Panc1 (cell line): ENCODE measurements at regions not wholly inside any gene's neighbourhood (a gene's known extent, or its start where the extent isn't known, plus 50 kb on each side); places are given as distances from the start of the nearest gene placed in this dataset.

ENCODE experiments used
- ATAC-seq: fragments of 200-7000 bp; cut with Tn5 transposase; 2 replicates; pipeline ENCODE4 v1.9.1; 2020; ENCODE audit warnings: mild to moderate bottlenecking, moderate library complexity
- BruUV-seq: library from RNA; stranded (reverse); fragments of 400-500 nt; replicated peaks from 2 replicates; lab custom pipeline; 2021; lab: Mats Ljungman, UMichigan
- CTCF ChIA-PET: fragments of 300-600 bp; sonication (Branson Sonifier 250); formaldehyde crosslinking; loops from one replicate; lab custom pipeline; 2022; ENCODE audit warnings: antibody characterized with exemption; lab: Charles Lee
- POLR2A ChIA-PET: fragments of 300-600 bp; sonication (Branson Sonifier 250); formaldehyde crosslinking; loops from one replicate; lab custom pipeline; 2022; ENCODE audit warnings: antibody characterized with exemption; lab: Charles Lee
- DNase-seq: peaks from one replicate; pipeline ENCODE4 v3.0.0-alpha.2; 2010; ENCODE audit warnings: low read depth, low spot score
- H3K27ac ChIP-seq: 2 replicates; pipeline ENCODE4 v1.5.1; 2011; ENCODE audit warnings: mild to moderate bottlenecking, low read length, inconsistent platforms
- H3K27me3 ChIP-seq: fragments of 200-500 bp; sonication (Bioruptor generic); 2 replicates; pipeline ENCODE4 v1.6.0; 2014; ENCODE audit warnings: low read length, inconsistent platforms; ENCODE audit not compliant: control insufficient read depth, insufficient read depth
- H3K36me3 ChIP-seq: fragments of 200-500 bp; sonication (Bioruptor generic); 2 replicates; pipeline ENCODE4 v1.5.1; 2014; ENCODE audit warnings: inconsistent platforms, mild to moderate bottlenecking, low read length, moderate library complexity; ENCODE audit not compliant: control insufficient read depth, insufficient read depth
- H3K4me1 ChIP-seq: 2 replicates; pipeline ENCODE4 v1.5.1; 2011; ENCODE audit warnings: inconsistent platforms, mild to moderate bottlenecking, low read length, moderate library complexity; ENCODE audit not compliant: control insufficient read depth, insufficient read depth
- H3K4me3 ChIP-seq, 2 experiments: 2 replicates each; pipeline ENCODE4 v1.5.1; 2011 to 2012; ENCODE audit warnings: low read depth in 2 of 2, low read length in 2 of 2, mild to moderate bottlenecking in 2 of 2, inconsistent platforms in 1 of 2, moderate library complexity in 1 of 2
- H3K9me3 ChIP-seq: fragments of 200-500 bp; sonication (Bioruptor generic); 2 replicates; pipeline ENCODE4 v1.5.1; 2014; ENCODE audit warnings: low read depth, mild to moderate bottlenecking, inconsistent platforms, low read length, moderate library complexity; ENCODE audit not compliant: control insufficient read depth, insufficient read depth
- POLR2AphosphoS5 ChIP-seq: IDR thresholded peaks from 2 replicates; pipeline ENCODE4 v1.6.1; 2012; ENCODE audit warnings: mild to moderate bottlenecking, low read depth, low read length, moderate library complexity
- SIN3A ChIP-seq: IDR thresholded peaks from 2 replicates; pipeline ENCODE4 v1.6.1; 2012; ENCODE audit warnings: low read depth, mild to moderate bottlenecking, low read length, moderate library complexity, borderline replicate concordance; ENCODE audit not compliant: insufficient read depth
- TCF7L2 ChIP-seq: IDR thresholded peaks from 2 replicates; pipeline ENCODE4 v1.6.1; 2011; ENCODE audit warnings: mild to moderate bottlenecking, low read depth, low read length, inconsistent platforms
- in situ Hi-C: cut with HindIII; loops from 2 replicates; pipeline ENCODE4 v1.10.0; 2016; ENCODE audit warnings: low sequenced_read_pairs, low pct_unique_long_range_greater_than_20kb
- intact Hi-C: fragments of 100-400 bp; cut with micrococcal nuclease; formaldehyde crosslinking; loops from one replicate; pipeline ENCODE4 v1.10.0; 2022; ENCODE audit not compliant: unreplicated experiment
- TF ChIP-seq, protein P1 (sequence below), 2 experiments: IDR thresholded peaks; 2 replicates each; pipeline ENCODE4 v1.6.1; 2011 to 2012; ENCODE audit warnings: low read depth in 2 of 2, control low read depth in 1 of 2, low read length in 1 of 2, mild to moderate bottlenecking in 1 of 2, moderate library complexity in 1 of 2; ENCODE audit not compliant: insufficient read depth in 1 of 2
- TF ChIP-seq, protein P2 (sequence below): fragments of 450-650 bp; IDR thresholded peaks from 2 replicates; pipeline ENCODE4 v1.5.1; 2017; ENCODE audit warnings: mild to moderate bottlenecking

DNA sequence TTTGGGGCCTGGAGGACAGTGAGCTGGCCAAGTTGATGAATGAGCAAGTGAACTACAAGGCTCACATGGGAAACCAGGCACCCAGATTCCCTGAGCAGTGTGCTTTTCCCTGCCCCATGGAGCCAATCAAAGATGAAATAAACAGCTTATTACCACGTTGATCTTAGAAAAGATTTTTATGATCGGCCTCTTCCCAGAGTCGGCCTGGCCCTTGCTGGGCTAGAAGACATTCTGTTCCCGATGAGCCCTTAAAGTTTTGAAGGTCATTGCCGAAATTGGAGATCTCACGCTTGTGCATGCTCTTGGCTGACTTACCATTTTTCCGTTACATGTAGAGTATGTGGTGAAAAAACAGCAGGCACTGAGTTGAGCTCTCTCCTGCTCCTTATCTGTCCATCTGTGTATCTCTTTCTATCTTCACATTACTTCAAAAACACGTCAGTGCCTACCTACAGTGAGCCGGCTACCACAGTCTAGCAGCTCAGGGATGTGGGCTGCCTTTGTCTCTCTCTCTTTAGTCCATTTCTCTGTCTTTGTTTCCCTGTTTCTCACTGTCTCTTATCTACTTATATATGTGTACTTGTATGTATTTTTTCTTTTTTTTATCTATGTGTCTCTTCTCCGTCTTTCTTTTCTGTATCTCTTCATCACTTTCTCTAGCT is 248.8 kb upstream of the USP24 start:
- ChIA-PET POLR2A (no interaction called here), CTCF (no interaction called here)
- Histone ChIP-seq H3K27me3 (no peaks in the 10 kb centered on the region), H3K9me3 (no peaks in the 10 kb centered on the region), H3K4me3 (no peak overlapping the region), H3K4me1 (no peaks in the 10 kb centered on the region), H3K36me3 (no peaks in the 10 kb centered on the region), H3K27ac (no peak overlapping the region)
- BruUV-seq: no TSS peak
- ATAC-seq (no peak), DNase-seq (no peak)
- intact Hi-C loops (no loop called here), in situ Hi-C loops (no loop called here)
- TF ChIP-seq, protein P1, sequence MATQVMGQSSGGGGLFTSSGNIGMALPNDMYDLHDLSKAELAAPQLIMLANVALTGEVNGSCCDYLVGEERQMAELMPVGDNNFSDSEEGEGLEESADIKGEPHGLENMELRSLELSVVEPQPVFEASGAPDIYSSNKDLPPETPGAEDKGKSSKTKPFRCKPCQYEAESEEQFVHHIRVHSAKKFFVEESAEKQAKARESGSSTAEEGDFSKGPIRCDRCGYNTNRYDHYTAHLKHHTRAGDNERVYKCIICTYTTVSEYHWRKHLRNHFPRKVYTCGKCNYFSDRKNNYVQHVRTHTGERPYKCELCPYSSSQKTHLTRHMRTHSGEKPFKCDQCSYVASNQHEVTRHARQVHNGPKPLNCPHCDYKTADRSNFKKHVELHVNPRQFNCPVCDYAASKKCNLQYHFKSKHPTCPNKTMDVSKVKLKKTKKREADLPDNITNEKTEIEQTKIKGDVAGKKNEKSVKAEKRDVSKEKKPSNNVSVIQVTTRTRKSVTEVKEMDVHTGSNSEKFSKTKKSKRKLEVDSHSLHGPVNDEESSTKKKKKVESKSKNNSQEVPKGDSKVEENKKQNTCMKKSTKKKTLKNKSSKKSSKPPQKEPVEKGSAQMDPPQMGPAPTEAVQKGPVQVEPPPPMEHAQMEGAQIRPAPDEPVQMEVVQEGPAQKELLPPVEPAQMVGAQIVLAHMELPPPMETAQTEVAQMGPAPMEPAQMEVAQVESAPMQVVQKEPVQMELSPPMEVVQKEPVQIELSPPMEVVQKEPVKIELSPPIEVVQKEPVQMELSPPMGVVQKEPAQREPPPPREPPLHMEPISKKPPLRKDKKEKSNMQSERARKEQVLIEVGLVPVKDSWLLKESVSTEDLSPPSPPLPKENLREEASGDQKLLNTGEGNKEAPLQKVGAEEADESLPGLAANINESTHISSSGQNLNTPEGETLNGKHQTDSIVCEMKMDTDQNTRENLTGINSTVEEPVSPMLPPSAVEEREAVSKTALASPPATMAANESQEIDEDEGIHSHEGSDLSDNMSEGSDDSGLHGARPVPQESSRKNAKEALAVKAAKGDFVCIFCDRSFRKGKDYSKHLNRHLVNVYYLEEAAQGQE (IDR thresholded peaks at IDR 0.05; ENCODE audit: insufficient read depth in 1 of 2, low read depth in 2 of 2, low read length in 1 of 2): no peak
- TF ChIP-seq POLR2AphosphoS5 (no peak), TCF7L2 (no peak), SIN3A (no peak)
- TF ChIP-seq, protein P2, sequence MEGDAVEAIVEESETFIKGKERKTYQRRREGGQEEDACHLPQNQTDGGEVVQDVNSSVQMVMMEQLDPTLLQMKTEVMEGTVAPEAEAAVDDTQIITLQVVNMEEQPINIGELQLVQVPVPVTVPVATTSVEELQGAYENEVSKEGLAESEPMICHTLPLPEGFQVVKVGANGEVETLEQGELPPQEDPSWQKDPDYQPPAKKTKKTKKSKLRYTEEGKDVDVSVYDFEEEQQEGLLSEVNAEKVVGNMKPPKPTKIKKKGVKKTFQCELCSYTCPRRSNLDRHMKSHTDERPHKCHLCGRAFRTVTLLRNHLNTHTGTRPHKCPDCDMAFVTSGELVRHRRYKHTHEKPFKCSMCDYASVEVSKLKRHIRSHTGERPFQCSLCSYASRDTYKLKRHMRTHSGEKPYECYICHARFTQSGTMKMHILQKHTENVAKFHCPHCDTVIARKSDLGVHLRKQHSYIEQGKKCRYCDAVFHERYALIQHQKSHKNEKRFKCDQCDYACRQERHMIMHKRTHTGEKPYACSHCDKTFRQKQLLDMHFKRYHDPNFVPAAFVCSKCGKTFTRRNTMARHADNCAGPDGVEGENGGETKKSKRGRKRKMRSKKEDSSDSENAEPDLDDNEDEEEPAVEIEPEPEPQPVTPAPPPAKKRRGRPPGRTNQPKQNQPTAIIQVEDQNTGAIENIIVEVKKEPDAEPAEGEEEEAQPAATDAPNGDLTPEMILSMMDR: no peak

DNA sequence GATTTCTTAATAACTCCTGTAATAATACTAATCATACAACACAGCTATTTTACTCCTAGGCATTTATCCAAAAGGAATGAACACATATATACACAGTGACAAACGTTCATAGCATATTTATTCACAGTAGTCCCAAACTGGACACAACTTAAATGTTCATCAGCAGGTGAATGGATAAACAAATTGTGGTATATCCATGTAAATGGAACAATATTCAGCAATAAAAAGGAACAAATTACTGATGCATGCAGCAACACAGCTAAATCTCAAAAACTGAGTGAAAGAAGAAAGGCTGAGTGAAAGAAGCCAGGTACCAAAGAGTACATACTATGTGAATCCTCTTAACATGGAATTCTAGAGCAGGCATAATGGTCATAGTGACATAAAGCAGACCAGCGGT is 242.7 kb upstream of the USP24 start:
- ATAC-seq (no peak), DNase-seq (no peak)
- POLR2A ChIA-PET: no interaction called here
- H3K27me3 ChIP-seq: no peaks in the 10 kb centered on the region
- no peaks in the 10 kb centered on the region for H3K36me3 ChIP-seq
- no peak overlapping the region for H3K4me3 ChIP-seq
- H3K4me1 ChIP-seq: no peaks in the 10 kb centered on the region
- CTCF ChIA-PET: no interaction called here
- no TSS peak for BruUV-seq
- H3K27ac ChIP-seq: no peak overlapping the region
- in situ Hi-C loops: no loop called here
- TF ChIP-seq SIN3A (no peak), POLR2AphosphoS5 (no peak), TCF7L2 (no peak)
- TF ChIP-seq, protein P2: no peak
- TF ChIP-seq, protein P1 (IDR thresholded peaks at IDR 0.05; ENCODE audit: insufficient read depth in 1 of 2, low read depth in 2 of 2, low read length in 1 of 2): no peak
- intact Hi-C loops: no loop called here
- peaks cover 5% of the 10 kb centered on the region; the same call in 1 of the 2 replicates for H3K9me3 ChIP-seq
